Cardiac septum (tissue), 1 donor: ENCODE measurements at regions not wholly inside any gene's neighbourhood (a gene's known extent, or its start where the extent isn't known, plus 50 kb on each side); places are given as distances from the start of the nearest gene placed in this dataset.

Experiments
- DNase-seq: peaks from one replicate; pipeline ENCODE4 v3.0.0-alpha.2; 2020; ENCODE audit warnings: low spot score
- intact Hi-C: fragments of 100-400 bp; cut with DNase I; formaldehyde crosslinking; loops from one replicate; pipeline ENCODE4 v1.14.0; 2022
- donor health status: DM: no; HTN: no; CAD: no.

DNA sequence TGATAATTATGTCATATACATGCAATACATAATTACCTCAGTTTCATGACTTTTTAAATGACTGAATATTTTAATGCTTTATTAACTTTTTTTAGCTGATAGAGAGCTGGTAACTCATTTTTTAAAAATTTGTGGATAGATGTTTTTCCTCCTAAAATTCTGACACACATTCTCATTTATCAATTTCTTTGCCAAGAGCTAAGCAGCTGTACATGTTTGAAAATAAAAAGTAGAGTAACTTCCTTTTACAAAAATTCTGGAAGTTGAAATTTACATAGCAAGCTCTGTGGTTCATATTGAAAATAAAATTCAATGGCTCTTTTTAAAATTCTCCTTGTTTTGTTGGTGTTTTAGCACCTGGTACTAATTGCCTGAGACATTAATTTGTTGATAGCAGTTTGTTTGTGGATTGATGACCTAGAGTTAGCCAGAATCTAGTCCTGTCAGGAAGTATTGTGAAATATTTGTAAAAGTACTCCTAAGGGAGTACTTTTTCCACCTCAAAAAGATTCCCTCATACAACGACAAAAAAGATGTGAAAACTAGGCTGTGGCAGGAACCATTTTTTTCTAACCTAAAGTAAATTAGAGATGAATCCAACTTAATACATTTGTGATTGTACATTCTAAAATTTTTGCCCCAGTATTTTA is 621.8 kb downstream of the BCKDHB start:
- no peak for DNase-seq
- intact Hi-C loops = no loop called here

DNA sequence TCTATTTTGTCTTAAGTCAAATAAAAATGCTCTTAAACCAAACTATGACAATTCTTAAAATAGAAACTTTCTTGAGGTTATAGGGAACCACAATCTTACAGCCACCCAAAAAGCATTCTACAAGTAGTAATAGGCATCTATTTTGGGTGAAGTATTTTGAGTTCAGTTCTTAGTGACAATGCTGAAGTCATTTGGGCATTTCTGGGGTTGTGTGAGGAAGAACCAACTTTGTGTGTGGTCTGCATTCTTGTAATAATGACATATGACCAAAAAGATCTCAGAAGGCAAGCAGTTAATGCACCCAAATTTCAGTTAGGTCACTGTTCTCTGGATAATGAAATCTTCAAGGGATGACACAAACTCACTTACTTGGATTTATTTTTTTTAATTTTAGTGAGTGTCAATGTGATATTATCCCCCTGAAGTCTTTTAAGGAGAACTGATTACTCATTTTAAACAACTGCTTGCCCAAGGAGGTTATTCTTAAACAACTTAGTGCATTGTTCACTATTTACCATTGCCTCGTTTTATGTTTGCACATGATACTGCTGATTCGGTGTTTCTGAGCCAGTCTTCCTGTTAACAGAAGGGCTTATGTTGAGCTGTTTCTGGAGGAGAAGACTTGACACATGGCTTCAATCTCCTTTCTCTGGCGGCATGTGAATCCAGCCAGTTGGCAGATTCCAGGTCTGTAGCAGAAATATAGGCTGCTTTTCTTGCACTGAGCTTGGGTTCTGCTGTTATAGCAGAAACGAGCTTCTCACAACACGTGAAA is 618.9 kb downstream of the BCKDHB start:
- intact Hi-C loops = no loop called here

DNA sequence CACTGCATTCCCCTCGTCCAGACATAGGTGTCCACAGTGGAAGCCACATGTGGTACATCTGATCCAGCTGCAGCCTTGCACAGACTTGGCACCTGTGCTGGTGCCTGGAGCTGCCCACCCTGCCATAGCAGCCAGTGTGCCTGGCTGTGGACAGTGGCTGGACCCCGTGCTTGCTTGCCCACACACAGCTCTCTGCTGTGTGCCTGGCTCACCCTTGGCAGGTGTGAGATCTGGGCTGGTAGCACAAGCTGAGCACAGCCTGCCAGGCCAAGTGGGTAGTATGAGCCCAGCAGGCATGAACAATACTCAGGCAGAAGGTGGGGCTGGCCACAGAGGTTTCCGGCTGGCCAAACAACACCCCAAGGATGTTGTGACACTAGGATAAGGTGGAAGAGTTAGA is 614.4 kb downstream of the BCKDHB start:
- no peak for DNase-seq

More for the DNA sequence above, 618.9 kb downstream of the BCKDHB start:
- no peak for DNase-seq

DNA sequence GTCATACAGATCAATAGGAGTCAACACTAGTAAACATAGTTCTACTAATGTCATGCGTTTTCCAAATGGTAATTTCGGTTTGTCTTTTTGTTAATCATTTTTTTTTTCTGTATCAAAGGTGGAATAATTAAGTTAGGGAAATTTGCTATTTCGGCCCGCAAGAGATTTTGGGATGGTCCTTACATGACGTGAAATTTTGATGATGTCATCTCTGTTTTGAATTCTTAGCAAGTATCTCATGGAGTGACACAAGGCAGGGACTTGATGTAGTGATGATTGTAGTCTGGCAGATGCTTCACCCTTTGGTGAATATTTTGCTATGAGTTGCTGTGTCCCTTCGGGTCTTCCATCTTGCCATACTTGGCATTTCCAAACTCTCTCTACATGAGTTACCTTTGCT is 608.0 kb downstream of the BCKDHB start:
- no peak for DNase-seq
- intact Hi-C loops = no loop called here

More for the DNA sequence above, 614.4 kb downstream of the BCKDHB start:
- intact Hi-C loops = no loop called here

DNA sequence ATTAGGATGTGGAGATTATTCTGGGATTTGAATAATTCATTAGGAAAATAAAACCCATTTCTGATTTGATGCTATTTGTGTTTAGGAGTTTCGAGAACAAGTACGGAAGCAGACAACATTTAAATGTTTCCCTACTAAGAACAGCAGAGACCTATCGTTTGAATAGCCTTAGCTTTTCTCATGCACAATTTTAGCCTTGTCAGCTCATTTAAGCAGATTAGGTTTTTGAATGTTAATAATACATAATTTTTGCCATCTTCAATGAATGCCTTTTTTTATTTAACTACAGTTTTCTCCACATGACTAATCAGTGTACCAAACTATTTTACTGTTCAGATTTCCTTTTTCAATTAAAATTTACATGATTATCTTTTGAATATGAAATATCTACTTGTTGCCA is 592.0 kb downstream of the BCKDHB start:
- intact Hi-C loops = no loop called here
- no peak for DNase-seq

DNA sequence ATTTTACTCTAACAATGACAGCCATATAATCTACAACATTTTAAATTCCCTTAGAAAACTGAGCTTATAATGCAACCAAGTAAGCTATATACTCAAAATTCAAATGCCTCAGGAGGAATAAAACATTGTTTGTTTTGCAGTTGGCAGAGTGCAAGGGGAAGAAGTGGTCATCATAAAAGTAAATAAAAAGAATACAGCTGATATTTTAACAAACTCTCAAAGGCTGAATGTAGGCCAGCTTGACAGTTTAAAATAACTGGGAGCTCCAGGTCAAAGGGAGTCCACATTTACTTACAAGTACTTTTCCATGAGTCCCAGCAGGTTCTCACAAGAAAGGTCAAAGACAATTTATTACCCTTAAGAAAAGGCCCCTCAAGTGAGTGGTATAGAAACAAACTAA is 589.8 kb downstream of the BCKDHB start:
- DNase-seq = no peak
- intact Hi-C loops = no loop called here

DNA sequence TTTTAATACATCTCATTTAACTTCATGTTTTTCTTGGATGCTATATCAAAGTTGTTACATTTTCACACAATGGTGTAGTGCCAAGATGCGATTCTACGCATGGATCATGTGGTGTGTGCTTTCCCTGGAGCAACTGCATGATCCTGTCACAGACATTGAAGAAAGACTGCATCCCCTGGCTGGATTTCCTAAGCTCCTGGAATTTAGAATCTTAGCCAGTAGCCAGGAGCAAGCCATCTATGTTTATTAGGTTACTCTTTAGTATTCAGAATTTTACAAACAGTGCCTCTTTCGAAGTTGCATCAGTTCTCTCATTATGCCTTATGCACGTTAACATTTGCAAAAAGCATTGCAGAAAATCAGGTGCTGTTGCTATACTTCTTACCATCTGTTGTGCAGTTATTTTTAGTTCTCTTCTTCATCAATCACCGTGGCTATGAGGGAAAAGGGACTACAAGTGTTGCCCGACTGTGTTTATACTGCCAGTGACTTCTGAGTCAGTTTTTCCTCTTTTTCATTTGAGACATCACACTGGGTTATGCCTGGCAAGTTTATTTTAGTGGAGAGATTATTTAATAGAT is 584.2 kb downstream of the BCKDHB start:
- intact Hi-C loops = no loop called here
- DNase-seq = no peak

DNA sequence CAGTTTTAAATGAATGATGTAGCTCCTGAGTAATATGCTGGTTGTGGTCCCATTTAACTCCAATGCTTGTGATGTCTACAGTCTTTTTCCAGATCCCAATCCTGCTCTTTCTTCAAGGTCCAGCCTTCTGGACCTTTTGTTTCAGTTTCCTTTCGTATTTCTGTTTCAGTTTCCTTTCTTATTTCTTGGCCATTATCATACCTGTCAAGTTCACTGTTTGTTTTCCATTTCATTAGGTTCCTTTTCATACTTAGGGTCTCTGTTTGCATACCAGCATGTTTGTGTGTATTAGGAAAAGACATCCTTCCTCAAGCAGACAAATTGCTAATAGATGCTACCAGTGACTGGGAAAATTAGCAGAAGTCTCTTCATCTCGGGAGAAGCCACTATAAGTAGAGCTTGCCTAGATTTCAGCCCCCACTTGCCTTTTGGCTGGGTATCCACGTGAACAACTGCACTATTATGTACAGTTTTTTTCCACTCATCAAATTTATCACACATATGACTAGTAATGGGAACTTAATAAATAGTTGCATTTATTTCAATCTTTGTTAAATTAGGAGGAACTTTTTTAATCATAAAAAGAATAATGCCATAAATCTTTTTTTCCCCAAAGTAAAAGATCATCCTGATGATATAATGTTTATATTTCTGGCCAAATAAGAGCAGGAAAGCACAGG is 583.4 kb downstream of the BCKDHB start:
- intact Hi-C loops = no loop called here
- DNase-seq = no peak

DNA sequence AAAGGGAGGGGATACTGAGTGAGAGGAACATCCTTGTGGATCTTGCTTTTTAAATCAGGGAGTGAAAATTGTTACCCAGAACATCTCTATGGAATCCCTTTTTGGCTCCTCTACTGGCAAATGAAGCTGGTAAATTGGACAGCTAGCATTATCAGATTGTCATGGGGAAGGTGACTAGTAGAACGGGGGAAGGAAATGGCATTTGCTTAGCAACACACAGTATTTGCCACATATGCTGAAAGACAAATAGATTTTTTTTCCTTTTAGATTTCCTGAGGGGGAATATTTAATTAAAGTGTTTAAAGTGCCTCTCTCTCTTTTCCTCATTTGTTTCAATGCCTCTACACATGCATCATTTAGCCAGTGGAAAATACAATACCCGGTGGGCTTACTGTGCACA is 573.5 kb downstream of the BCKDHB start:
- no peak for DNase-seq
- intact Hi-C loops = no loop called here

DNA sequence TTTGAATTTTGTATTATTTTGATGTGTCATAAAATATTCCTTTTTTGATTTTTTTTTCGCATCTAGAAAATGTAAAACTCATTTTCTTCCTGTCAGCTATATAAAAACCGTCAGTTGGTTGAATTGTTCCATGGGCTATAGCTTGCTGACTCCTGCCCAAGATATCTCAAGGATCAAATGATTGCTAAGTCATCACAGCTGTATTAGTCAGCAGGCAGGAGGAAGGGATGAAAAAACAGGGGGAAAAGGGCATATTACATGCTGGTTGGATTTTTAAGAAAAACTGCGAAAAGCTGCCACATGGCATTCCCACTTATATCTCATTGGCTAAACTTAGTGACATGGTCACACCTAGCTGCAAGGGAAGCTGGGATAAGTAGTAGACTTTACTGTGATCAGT is 569.9 kb downstream of the BCKDHB start:
- no peak for DNase-seq
- intact Hi-C loops = no loop called here

DNA sequence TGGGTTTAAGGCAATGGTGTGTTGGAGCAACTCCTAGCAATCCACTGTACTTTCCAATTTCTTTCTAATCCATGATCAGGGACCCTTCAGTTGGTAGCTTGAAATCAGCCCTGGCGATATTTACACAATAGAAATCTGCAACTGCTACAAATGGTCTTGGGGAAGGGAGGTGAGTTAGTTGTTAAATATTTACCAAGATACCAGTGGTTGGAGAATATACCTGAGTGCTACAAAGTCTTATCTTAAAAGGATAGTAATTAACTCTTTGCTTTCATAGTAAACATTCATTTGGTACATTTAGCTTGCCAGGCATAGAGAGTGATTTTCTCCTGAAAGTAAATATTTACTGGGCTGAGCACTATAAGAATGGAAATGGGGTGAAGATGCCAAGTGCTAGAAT is 568.2 kb downstream of the BCKDHB start:
- DNase-seq = no peak
- intact Hi-C loops = no loop called here

DNA sequence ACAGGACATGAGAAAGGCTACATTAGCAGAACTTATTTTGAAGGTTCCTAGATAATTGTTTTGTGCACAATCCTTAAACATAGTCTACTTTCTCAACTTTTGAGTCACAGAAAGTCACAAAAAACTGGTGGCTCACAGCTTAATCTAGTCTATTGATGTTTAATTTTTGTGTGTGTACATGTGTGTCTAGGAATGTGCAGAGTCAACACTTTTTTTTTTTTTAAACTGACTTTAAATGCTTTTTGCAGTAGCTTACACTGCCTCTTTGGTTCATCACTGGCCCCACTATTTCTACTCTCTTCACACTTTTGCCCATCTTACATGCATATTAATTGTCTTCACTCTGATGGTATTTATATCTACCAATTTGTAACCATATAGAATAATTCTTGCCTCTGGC is 566.9 kb downstream of the BCKDHB start:
- DNase-seq = no peak
- intact Hi-C loops = no loop called here

DNA sequence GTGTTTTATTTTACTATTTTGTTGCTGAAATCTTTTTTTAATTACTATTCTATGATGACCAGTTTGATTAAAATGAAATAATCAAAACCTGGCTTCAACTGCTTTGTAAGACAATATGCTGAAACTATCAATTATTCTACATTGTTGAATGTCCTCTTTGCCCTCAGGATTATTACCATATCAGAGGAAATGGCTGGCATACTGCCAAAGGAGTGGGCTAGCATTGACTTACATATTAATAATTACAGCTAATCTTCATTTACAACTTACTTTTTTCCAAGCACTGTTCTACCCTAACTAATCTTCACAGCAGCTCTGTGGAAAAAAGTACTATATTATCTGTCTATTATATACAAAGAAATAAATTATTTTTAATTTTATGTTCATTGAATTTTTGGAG is 560.5 kb downstream of the BCKDHB start:
- intact Hi-C loops = no loop called here
- no peak for DNase-seq

DNA sequence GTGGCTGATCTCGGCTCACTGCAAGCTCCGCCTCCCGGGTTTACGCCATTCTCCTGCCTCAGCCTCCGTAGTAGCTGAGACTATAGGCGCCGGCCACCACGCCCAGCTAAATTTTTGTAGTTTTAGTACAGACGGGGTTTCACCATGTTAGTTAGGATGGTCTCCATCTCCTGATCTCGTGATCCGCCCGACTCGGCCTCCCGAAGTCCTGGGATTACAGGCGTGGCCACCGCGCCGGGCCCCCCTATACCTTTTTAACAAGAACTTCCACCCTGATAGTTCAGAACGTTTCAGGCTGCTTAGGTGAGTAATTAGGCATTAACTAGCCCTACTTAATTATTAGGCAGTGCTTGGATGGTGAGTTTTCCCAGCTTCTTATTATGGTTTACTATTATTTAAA is 552.5 kb downstream of the BCKDHB start:
- intact Hi-C loops = no loop called here
- no peak for DNase-seq

DNA sequence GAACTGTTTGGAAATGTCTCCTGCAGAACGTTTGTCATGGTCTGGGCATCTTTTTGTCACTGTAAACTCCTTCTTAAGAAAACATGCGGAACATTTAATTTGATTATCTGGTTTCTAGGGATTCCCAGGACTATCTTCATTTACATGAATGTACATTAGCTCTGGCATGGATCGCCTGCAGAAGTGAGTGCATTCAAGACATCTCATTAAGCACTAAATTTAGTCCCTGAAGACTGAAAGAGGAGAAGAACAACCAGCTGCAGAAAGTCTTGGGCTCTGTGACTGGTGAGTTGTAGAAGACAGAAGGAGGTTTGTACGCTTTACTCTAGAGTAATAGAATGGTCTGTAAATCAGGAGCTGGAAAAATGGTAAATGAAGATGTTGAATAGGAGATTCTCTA is 540.7 kb downstream of the BCKDHB start:
- no peak for DNase-seq
- intact Hi-C loops = no loop called here

DNA sequence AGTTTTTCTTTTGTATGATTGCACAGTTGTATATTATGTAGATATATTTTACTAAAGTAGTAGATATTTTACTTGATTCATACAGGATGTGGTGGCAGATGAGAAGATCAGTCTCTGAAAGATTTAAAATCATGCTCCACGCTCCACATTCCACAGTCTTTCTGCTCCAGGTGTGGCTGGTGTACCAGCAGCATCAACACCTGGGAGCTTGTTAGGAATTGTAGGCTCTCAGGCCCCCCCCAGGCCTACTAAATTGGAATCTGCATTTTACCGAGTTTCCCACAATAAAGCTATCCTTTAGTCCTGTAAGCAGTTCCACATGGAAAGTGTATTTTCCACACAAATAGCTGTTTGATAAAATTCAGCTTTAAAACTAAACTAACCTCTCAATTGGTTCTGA is 537.4 kb downstream of the BCKDHB start:
- no peak for DNase-seq
- intact Hi-C loops = no loop called here

DNA sequence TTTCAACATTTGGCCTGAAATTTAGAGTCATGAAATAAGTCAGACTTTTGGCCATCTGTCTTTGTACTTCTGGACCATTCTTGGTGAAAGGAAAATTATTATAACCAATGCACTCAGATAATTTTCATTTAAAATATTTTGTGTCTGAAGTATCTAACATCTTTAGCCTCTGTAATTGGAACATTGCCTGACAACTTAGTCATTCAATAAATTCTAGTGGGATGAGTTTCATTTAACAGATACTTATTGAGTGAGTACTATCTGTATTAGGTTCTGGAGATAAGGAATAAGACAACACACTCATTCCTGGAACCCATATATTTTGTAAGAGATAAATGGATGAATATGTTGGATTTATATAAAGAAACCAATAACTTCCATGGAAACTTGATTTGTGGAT is 536.0 kb downstream of the BCKDHB start:
- no peak for DNase-seq
- intact Hi-C loops = no loop called here

DNA sequence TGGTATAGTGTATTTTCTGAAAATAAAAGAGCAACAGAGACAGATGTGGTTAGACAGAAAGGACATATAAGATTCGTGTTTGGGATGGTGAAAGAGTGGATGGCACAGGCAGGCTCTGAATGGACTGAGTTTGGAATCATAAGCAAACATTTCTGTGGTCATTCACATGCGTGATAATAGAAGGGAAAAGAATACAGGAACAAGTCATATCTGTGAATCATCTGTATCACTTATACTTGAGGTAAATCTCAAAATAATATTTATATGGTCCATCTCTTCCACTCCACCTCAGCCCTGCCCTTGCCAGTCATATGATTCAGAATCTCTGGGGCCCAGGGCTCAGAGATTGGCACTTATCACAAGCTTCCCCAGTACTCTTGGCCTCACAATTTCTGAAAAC is 535.1 kb downstream of the BCKDHB start:
- DNase-seq = no peak
- intact Hi-C loops = no loop called here

DNA sequence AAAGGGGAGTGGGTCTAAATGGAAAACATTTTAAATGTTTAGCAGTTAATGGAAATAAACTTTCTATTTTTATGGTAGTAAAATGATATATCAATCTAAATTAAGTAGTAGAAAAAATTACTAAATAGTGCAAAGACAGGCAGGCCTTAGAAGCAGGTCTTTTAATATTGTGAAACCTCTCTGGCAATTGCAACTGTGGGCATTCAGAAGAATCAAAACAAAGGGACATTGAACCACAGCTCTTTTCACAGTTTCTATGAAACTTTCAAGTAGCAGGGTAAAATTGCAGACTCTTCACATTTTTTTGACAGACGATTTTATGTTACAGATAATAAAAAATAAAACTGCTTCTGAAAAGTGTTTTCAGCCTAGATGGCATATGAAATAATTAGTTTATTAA is 533.7 kb downstream of the BCKDHB start:
- DNase-seq = no peak
- intact Hi-C loops = no loop called here

DNA sequence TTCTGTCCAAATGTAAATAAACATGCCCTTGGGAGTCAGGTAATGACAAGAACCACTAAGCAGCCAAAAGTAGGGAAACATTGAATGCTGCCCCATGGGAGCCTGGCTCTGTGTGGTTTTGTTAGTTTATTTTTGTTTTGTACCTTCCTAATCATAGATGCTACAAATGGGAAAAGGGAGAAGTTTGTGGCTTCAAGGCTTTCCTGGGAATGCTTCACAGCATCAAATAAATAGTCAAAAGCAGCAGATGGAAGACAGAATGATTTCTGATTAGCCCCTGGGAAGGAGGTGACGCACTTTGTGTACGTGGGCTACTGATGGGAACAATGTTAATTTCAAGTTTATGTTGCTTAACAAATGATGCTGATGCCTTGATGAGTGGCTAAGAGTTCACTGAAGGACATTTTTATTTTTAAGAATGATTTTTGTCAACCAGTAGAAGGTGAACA is 532.7 kb downstream of the BCKDHB start:
- no peak for DNase-seq
- intact Hi-C loops = no loop called here
